OCI-LY7 (cell line): ENCODE measurements at regions not wholly inside any gene's neighbourhood (a gene's known extent, or its start where the extent isn't known, plus 50 kb on each side); places are given as distances from the start of the nearest gene placed in this dataset.

Source experiments
- BruUV-seq: library from RNA; stranded (reverse); fragments of 400-500 nt; replicated peaks from 2 replicates; lab custom pipeline; 2021; lab: Mats Ljungman, UMichigan
- CTCF ChIA-PET: fragments of 300-600 bp; sonication (Branson Sonifier 250); formaldehyde crosslinking; loops from one replicate; lab custom pipeline; 2022; ENCODE audit warnings: antibody characterized with exemption; ENCODE audit not compliant: unreplicated experiment; lab: Charles Lee
- POLR2A ChIA-PET: fragments of 300-600 bp; sonication (Branson Sonifier 250); formaldehyde crosslinking; loops from one replicate; lab custom pipeline; 2022; ENCODE audit warnings: antibody characterized with exemption; lab: Charles Lee
- DNase-seq: peaks from one replicate; pipeline ENCODE4 v3.0.0-alpha.2; 2015; ENCODE audit warnings: low spot score
- H2AFZ ChIP-seq: fragments of 200-600 bp; sonication (generic), shearing (Covaris generic); 2 replicates; pipeline ENCODE4 v1.6.1; 2014; ENCODE audit warnings: mild to moderate bottlenecking, antibody characterized with exemption, low read length, moderate library complexity
- H3K27ac ChIP-seq: fragments of 200-600 bp; sonication (generic); 2 replicates; pipeline ENCODE4 v1.5.1; 2014; ENCODE audit warnings: mixed run types, low read depth, mild to moderate bottlenecking, moderate library complexity, low read length, inconsistent platforms; ENCODE audit not compliant: poor library complexity, severe bottlenecking
- H3K36me3 ChIP-seq: fragments of 200-600 bp; sonication (generic); 2 replicates; pipeline ENCODE4 v1.6.1; 2014; ENCODE audit warnings: mild to moderate bottlenecking, antibody characterized with exemption, low read length, moderate library complexity, mixed read lengths; ENCODE audit not compliant: insufficient read depth
- H3K4me1 ChIP-seq: fragments of 200-600 bp; sonication (generic); 2 replicates; pipeline ENCODE4 v1.5.1; 2014; ENCODE audit warnings: mild to moderate bottlenecking, low read length; ENCODE audit not compliant: insufficient read depth, poor library complexity, severe bottlenecking
- H3K4me2 ChIP-seq: fragments of 200-600 bp; sonication (generic); 2 replicates; pipeline ENCODE4 v1.6.1; 2014; ENCODE audit warnings: mild to moderate bottlenecking, low read length
- H3K4me3 ChIP-seq: fragments of 200-600 bp; sonication (generic); 2 replicates; pipeline ENCODE4 v1.5.1; 2014; ENCODE audit warnings: mild to moderate bottlenecking, low read depth, low read length; ENCODE audit not compliant: poor library complexity, severe bottlenecking
- H3K79me2 ChIP-seq: fragments of 200-600 bp; sonication (generic); 2 replicates; pipeline ENCODE4 v1.6.1; 2016; ENCODE audit warnings: low read depth, mild to moderate bottlenecking, low read length, moderate library complexity, mixed read lengths; ENCODE audit not compliant: insufficient read depth
- H3K9me2 ChIP-seq: fragments of 200-600 bp; sonication (generic); 2 replicates; pipeline ENCODE4 v1.6.1; 2016; ENCODE audit warnings: mild to moderate bottlenecking, low read length, mixed read lengths; ENCODE audit not compliant: insufficient read depth
- H3K9me3 ChIP-seq: fragments of 200-600 bp; sonication (generic); 2 replicates; pipeline ENCODE4 v1.6.1; 2014; ENCODE audit warnings: mild to moderate bottlenecking, mixed run types, low read length, mixed read lengths
- H4K20me1 ChIP-seq: fragments of 200-600 bp; sonication (generic); 2 replicates; pipeline ENCODE4 v1.6.1; 2014; ENCODE audit warnings: mild to moderate bottlenecking, antibody characterized with exemption, low read length, moderate library complexity, mixed read lengths; ENCODE audit not compliant: insufficient read depth
- CTCF ChIP-seq: fragments of 200-600 bp; sonication (generic); conservative IDR thresholded peaks from 2 replicates; pipeline ENCODE4 v1.5.1; 2014; ENCODE audit warnings: mild to moderate bottlenecking, antibody characterized with exemption, low read length, moderate library complexity, mixed read lengths
- EZH2phosphoT487 ChIP-seq: fragments of 200-600 bp; sonication (generic); IDR thresholded peaks from 2 replicates; pipeline ENCODE4 v1.6.1; 2018; ENCODE audit warnings: low read depth, borderline replicate concordance, mild to moderate bottlenecking, mixed run types, antibody characterized with exemption, low read length, moderate library complexity, mixed read lengths
- intact Hi-C: fragments of 100-400 bp; cut with micrococcal nuclease; formaldehyde crosslinking; loops from one replicate; pipeline ENCODE4 v1.10.0; 2022; ENCODE audit not compliant: unreplicated experiment

GRCh38 chr13:108496362-108497210 is 132.8 kb upstream of the MYO16 start:
- intact Hi-C loops, result no loop called here
- H4K20me1 ChIP-seq, result no peaks in the 10 kb centered on the region
- no peak for DNase-seq
- no peaks in the 10 kb centered on the region for H3K36me3 ChIP-seq
- no peak overlapping the region for H3K4me3 ChIP-seq
- no peak overlapping the region for H2AFZ ChIP-seq
- TF ChIP-seq EZH2phosphoT487 (no peak), CTCF (no peak)
- ChIA-PET CTCF (no interaction called here), POLR2A (no interaction called here)
- BruUV-seq, result no TSS peak
- H3K4me1 ChIP-seq, result no peaks in the 10 kb centered on the region
- no peaks in the 10 kb centered on the region for H3K79me2 ChIP-seq
- no peaks in the 10 kb centered on the region for H3K9me3 ChIP-seq
- no peak overlapping the region for H3K27ac ChIP-seq
- no peak overlapping the region for H3K4me2 ChIP-seq
- H3K9me2 ChIP-seq, result no peaks in the 10 kb centered on the region

DNA sequence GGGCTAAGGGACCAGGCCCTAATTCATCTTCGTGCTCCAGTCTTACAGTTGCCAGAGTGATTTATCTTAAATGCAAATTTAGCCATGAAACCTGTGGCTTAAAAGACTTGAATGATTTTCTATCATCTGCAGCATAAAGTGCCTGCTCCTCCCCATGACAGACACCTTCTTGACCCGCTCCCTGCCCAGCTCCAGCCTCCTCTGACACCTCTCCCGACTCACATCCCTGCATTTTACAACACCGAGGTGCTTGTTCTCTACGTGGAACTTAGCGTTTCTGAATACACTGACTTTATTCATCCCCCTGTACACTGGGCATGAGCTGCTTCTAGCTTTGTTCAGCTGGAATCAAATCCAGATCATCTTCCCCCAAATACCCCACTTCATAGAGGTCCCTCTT is 128.7 kb upstream of the MYO16 start:
- Histone ChIP-seq H3K4me1 (no peaks in the 10 kb centered on the region), H3K36me3 (no peaks in the 10 kb centered on the region), H3K9me3 (no peaks in the 10 kb centered on the region), H3K9me2 (no peaks in the 10 kb centered on the region), H3K27ac (no peak overlapping the region), H3K4me2 (no peak overlapping the region), H4K20me1 (no peaks in the 10 kb centered on the region), H2AFZ (no peak overlapping the region), H3K79me2 (no peaks in the 10 kb centered on the region), H3K4me3 (no peak overlapping the region)
- TF ChIP-seq CTCF (no peak), EZH2phosphoT487 (no peak)
- ChIA-PET POLR2A (no interaction called here), CTCF (no interaction called here)
- no TSS peak for BruUV-seq
- DNase-seq, result no peak
- intact Hi-C loops, result no loop called here

- intact Hi-C loops, result no loop called here
- no peak overlapping the region for H3K27ac ChIP-seq
- peak; percentile 0 for DNase-seq
- H3K79me2 ChIP-seq, result no peaks in the 10 kb centered on the region
- H3K4me3 ChIP-seq, result no peak overlapping the region
- CTCF ChIA-PET, result no interaction called here
- H3K9me2 ChIP-seq, result no peaks in the 10 kb centered on the region
- H3K9me3 ChIP-seq, result no peaks in the 10 kb centered on the region
- no peak for TF ChIP-seq EZH2phosphoT487
- TF ChIP-seq CTCF, result 0 out of 2 replicates have a peak, but pooled peaks have one; percentile 21
- no TSS peak for BruUV-seq
- H4K20me1 ChIP-seq, result no peaks in the 10 kb centered on the region
- H2AFZ ChIP-seq, result no peak overlapping the region
- POLR2A ChIA-PET, result interaction anchor here (0.7 kb wide), 1 partner anchor 113 kb away, joined by 4 read pairs; no protein-coding TSS in a partner anchor
- no peaks in the 10 kb centered on the region for H3K36me3 ChIP-seq
- no peaks in the 10 kb centered on the region for H3K4me1 ChIP-seq
- no peak overlapping the region for H3K4me2 ChIP-seq
Observed at GRCh38 chr13:108508263-108508662, 121.1 kb upstream of the MYO16 start.
